ENCODE measurements at regions not wholly inside any gene's neighbourhood (a gene's known extent, or its start where the extent isn't known, plus 50 kb on each side); places are given as distances from the start of the nearest gene placed in this dataset.
"Not testable (repeated sequence)": the region's sequence is repeated elsewhere in the genome, so short reads cannot be mapped to it uniquely, and the experiment has no call there.

DNA sequence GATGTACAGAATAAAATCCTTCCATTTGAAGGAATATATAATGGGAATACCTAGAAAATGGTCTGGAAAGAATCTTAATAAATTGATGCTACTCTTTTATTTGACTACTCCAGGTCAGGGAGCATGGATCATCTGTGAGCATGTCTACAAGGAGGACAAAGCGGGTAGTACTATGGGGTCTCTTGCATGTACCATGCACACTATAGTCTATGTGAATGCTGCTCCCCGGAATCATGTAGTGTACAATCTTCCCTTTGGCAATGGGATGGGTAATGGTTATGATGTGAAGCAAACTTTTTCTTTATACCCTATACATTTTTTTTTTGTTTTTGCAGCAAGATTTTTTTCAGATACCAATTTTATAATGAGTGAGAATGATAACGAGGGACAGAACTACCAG is 139.1 kb downstream of the SYT15 start:
- H3K4me3 Mint-ChIP-seq; CTCF ChIA-PET; POLR2A ChIA-PET; H3K4me1 Mint-ChIP-seq; intact Hi-C loops (cut with DNase I, micrococcal nuclease); DNase-seq; H3K36me3 Mint-ChIP-seq (ENCODE audit: low read depth); H3K27me3 Mint-ChIP-seq; H3K27ac Mint-ChIP-seq; H3K9me3 Mint-ChIP-seq (ENCODE audit: low read depth); ATAC-seq: not testable (repeated sequence)

DNA sequence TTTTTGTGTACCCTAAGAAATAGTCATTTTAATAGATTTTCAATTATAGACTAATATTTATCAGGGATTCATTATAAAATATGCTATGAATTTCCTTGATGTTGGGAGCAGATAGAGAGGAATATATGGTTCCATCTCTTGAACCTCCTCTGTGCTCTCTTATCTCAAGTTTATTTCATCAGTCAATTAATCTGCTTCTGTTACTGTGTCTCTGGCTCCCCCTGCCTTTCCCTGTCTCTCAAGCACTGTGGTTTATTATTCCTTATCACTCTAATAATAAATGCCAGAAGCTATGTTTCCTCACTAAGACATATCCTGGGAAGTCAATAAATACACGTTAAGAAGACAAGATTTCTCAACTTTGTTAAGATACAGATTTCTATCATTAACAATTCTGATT is 141.5 kb downstream of the SYT15 start:
- ATAC-seq; H3K27me3 Mint-ChIP-seq; CTCF ChIA-PET; H3K36me3 Mint-ChIP-seq (ENCODE audit: low read depth); intact Hi-C loops (cut with DNase I, micrococcal nuclease); DNase-seq; H3K27ac Mint-ChIP-seq; H3K4me1 Mint-ChIP-seq; H3K4me3 Mint-ChIP-seq; POLR2A ChIA-PET; H3K9me3 Mint-ChIP-seq (ENCODE audit: low read depth): not testable (repeated sequence)

- CTCF ChIA-PET, H3K4me3 Mint-ChIP-seq: not testable (repeated sequence)
Measured at GRCh38 chr10:46720811-46721518, 142.0 kb downstream of the SYT15 start.

DNA sequence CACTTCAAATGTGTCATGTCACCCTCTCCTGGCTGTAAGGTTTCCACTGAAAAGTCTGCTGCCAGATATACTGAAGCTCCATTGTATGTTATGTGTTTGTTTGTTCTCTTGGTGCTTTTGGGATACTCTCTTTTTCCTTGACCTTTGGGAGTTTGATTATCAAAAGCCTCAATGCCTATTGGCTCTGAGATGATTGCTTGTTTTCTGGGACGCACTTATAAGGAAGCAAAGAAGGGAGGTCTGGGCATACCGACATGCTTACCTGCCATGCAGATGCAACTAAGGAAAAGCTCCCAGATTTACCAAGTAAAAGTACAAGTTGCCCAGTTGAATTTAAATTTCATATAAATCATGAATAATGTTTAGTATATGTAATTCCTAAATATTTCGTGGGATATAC is 145.3 kb downstream of the SYT15 start:
- H3K27me3 Mint-ChIP-seq; H3K9me3 Mint-ChIP-seq (ENCODE audit: low read depth); H3K27ac Mint-ChIP-seq; CTCF ChIA-PET; DNase-seq; H3K4me1 Mint-ChIP-seq; H3K4me3 Mint-ChIP-seq; ATAC-seq; POLR2A ChIA-PET; H3K36me3 Mint-ChIP-seq (ENCODE audit: low read depth); intact Hi-C loops (cut with DNase I, micrococcal nuclease): not testable (repeated sequence)

More at GRCh38 chr10:46720811-46721518, 142.0 kb downstream of the SYT15 start:
- H3K9me3 Mint-ChIP-seq (ENCODE audit: low read depth); H3K4me1 Mint-ChIP-seq; DNase-seq; intact Hi-C loops (cut with DNase I, micrococcal nuclease); ATAC-seq; H3K27me3 Mint-ChIP-seq; H3K27ac Mint-ChIP-seq; H3K36me3 Mint-ChIP-seq (ENCODE audit: low read depth); POLR2A ChIA-PET: not testable (repeated sequence)

- ATAC-seq; H3K4me3 Mint-ChIP-seq; H3K9me3 Mint-ChIP-seq (ENCODE audit: low read depth); H3K36me3 Mint-ChIP-seq (ENCODE audit: low read depth); H3K27ac Mint-ChIP-seq; H3K4me1 Mint-ChIP-seq; H3K27me3 Mint-ChIP-seq; intact Hi-C loops (cut with DNase I, micrococcal nuclease); DNase-seq; CTCF ChIA-PET; POLR2A ChIA-PET: not testable (repeated sequence)
Measured at GRCh38 chr10:46728359-46728758, 149.4 kb downstream of the SYT15 start.

DNA sequence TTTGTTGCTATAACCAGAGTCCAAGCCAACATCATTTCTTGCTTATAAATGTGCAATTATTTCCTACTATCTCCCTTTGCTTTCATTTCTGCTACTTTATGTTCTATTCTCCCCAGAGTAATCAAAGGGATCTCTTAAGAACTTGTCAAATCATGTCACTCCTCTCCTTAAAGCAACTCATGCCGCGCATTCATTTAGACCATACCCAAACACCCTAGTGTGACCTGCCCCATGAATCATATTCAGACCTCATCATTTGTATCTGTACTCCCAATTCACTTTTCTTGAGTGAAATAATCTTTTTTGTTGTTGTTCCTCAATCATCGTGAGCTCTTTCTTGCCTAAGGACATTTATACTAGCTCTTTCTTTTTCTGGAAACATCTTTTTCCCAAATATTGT is 151.8 kb downstream of the SYT15 start:
- H3K27ac Mint-ChIP-seq; H3K36me3 Mint-ChIP-seq (ENCODE audit: low read depth); H3K4me3 Mint-ChIP-seq; DNase-seq; POLR2A ChIA-PET; H3K27me3 Mint-ChIP-seq; H3K9me3 Mint-ChIP-seq (ENCODE audit: low read depth); H3K4me1 Mint-ChIP-seq; intact Hi-C loops (cut with DNase I, micrococcal nuclease); CTCF ChIA-PET: not testable (repeated sequence)
- ATAC-seq: peak; percentile 85

DNA sequence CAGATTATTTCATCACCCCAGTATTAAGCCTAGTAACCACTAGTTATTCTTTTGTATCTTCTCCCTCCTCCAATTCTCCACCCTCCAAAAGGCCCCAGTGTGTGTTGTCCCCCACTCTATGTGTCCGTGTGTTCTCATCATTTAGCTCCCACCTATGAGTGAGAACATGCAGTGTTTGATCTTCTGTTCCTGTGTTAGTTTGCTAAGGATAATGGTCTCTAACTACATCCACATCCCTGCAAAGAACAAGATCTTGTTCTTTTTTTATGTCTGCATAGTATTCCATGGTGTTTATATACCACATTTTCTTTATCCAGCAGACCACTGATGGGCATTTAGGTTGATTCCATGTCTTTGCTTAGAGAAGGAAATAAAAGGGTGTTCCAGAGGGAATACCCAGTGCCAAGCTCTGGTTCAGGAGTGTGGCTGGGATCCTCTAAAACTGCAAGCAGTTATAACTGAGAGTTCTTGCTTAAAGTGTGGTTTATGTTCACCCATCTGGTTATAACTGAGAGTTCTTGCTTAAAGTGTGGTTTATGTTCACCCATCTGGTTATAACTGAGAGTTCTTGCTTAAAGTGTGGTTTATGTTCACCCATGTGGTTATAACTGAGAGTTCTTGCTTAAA is 154.8 kb downstream of the SYT15 start:
- H3K27me3 Mint-ChIP-seq; CTCF ChIA-PET; H3K36me3 Mint-ChIP-seq (ENCODE audit: low read depth); H3K4me3 Mint-ChIP-seq; POLR2A ChIA-PET; DNase-seq; intact Hi-C loops (cut with DNase I, micrococcal nuclease); H3K27ac Mint-ChIP-seq; H3K9me3 Mint-ChIP-seq (ENCODE audit: low read depth); H3K4me1 Mint-ChIP-seq: not testable (repeated sequence)
- ATAC-seq: peak; percentile 68

DNA sequence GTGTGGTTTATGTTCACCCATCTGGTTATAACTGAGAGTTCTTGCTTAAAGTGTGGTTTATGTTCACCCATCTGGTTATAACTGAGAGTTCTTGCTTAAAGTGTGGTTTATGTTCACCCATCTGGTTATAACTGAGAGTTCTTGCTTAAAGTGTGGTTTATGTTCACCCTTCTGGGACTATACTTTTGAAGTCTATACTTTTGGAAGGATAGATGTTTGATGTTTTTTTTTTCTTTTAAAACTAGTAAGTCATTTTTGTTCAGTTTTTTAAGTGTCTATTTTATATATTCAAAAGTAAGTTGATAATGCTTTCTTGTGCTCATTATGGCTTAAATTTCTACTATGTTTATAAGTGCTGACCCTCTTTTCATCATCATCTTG is 155.3 kb downstream of the SYT15 start:
- CTCF ChIA-PET; intact Hi-C loops (cut with DNase I, micrococcal nuclease); H3K27me3 Mint-ChIP-seq; H3K36me3 Mint-ChIP-seq (ENCODE audit: low read depth); H3K9me3 Mint-ChIP-seq (ENCODE audit: low read depth); DNase-seq; H3K4me3 Mint-ChIP-seq; H3K4me1 Mint-ChIP-seq; POLR2A ChIA-PET; ATAC-seq; H3K27ac Mint-ChIP-seq: not testable (repeated sequence)

- H3K27ac Mint-ChIP-seq; intact Hi-C loops (cut with DNase I, micrococcal nuclease); DNase-seq; CTCF ChIA-PET; H3K4me1 Mint-ChIP-seq; ATAC-seq; POLR2A ChIA-PET; H3K27me3 Mint-ChIP-seq; H3K4me3 Mint-ChIP-seq; H3K9me3 Mint-ChIP-seq (ENCODE audit: low read depth); H3K36me3 Mint-ChIP-seq (ENCODE audit: low read depth): not testable (repeated sequence)
Measured at GRCh38 chr10:46739919-46740318, 161.0 kb downstream of the SYT15 start.

DNA sequence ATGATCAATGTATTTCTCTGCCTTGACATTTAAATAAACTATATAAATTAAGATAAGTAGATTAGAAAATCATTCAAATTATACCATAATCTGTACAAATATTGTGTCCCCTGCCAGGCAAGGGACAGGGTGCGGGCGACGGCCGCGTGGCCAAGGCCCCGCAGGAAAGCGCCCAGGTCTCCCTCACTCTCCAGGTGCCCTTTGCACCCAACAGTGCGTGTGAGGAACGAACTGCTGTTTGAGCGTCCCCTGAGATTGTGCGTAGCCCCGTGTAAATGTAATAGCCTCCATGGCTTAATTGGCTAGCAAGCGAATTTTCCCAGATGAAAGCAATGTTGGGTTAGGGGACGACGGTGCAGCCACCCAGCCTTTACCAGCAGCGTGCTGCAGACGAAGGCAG is 161.4 kb downstream of the SYT15 start:
- intact Hi-C loops (cut with DNase I, micrococcal nuclease); ATAC-seq; H3K27ac Mint-ChIP-seq; CTCF ChIA-PET; H3K4me1 Mint-ChIP-seq; H3K36me3 Mint-ChIP-seq (ENCODE audit: low read depth); H3K9me3 Mint-ChIP-seq (ENCODE audit: low read depth); H3K27me3 Mint-ChIP-seq; DNase-seq; POLR2A ChIA-PET; H3K4me3 Mint-ChIP-seq: not testable (repeated sequence)

DNA sequence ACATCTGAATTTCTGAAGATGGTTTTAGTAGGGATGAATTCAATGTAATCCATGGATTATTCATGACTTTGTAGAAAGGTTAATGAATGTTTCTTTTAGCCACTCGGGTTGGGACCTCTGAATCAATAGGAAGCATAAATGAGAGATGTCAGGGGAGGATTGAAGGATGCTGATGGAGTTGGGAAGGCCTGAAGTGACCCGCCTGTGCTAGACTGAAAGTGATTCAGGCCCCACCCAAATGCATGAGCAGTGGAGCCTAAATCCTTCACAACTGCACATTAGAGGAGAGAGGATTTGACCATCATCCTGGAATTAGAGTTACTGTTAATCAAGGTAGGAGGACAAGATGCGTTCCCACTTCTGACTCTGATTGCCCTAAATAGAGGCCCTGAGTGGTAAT is 162.2 kb upstream of the PTPN20 start:
- H3K9me3 Mint-ChIP-seq (ENCODE audit: low read depth); ATAC-seq; intact Hi-C loops (cut with DNase I, micrococcal nuclease); H3K4me1 Mint-ChIP-seq; H3K4me3 Mint-ChIP-seq; DNase-seq; H3K36me3 Mint-ChIP-seq (ENCODE audit: low read depth); POLR2A ChIA-PET; CTCF ChIA-PET; H3K27ac Mint-ChIP-seq: not testable (repeated sequence)
- H3K27me3 Mint-ChIP-seq: peaks cover 15% of the 10 kb centered on the region

GRCh38 chr10:46749470-46749869 is 161.8 kb upstream of the PTPN20 start:
- peak; percentile 57 for ATAC-seq
- peaks cover 15% of the 10 kb centered on the region for H3K27me3 Mint-ChIP-seq
- DNase-seq; CTCF ChIA-PET; H3K27ac Mint-ChIP-seq; H3K4me1 Mint-ChIP-seq; POLR2A ChIA-PET; H3K9me3 Mint-ChIP-seq (ENCODE audit: low read depth); H3K4me3 Mint-ChIP-seq; H3K36me3 Mint-ChIP-seq (ENCODE audit: low read depth); intact Hi-C loops (cut with DNase I, micrococcal nuclease): not testable (repeated sequence)

Measured in activated CD4-positive, alpha-beta T cell treated with anti-CD3 and anti-CD28 coated beads for 36 hours (primary cell).